Progenitor cell of endocrine pancreas (in vitro differentiated cells): ENCODE measurements at regions not wholly inside any gene's neighbourhood (a gene's known extent, or its start where the extent isn't known, plus 50 kb on each side); places are given as distances from the start of the nearest gene placed in this dataset.

ENCODE experiments used
- DNase-seq: peaks from one replicate; pipeline ENCODE4 v3.0.0; 2021; ENCODE audit warnings: low spot score; ENCODE audit not compliant: unreplicated experiment
- H3K27ac Mint-ChIP-seq: 2 replicates; pipeline ENCODE4 v1.8.0; 2021; ENCODE audit warnings: mild to moderate bottlenecking, moderate library complexity, mixed read lengths
- H3K27me3 Mint-ChIP-seq: 2 replicates; pipeline ENCODE4 v1.8.0; 2021; ENCODE audit warnings: mixed read lengths
- H3K36me3 Mint-ChIP-seq: 2 replicates; pipeline ENCODE4 v1.8.0; 2022; ENCODE audit warnings: mixed read lengths; ENCODE audit not compliant: insufficient read depth
- H3K4me1 Mint-ChIP-seq: 2 replicates; pipeline ENCODE4 v1.8.0; 2021; ENCODE audit warnings: low read depth, mixed read lengths
- H3K4me3 Mint-ChIP-seq: 2 replicates; pipeline ENCODE4 v1.8.0; 2021; ENCODE audit warnings: low read depth, mild to moderate bottlenecking, moderate library complexity, mixed read lengths
- H3K9me3 Mint-ChIP-seq: 2 replicates; pipeline ENCODE4 v1.8.0; 2021; ENCODE audit warnings: low read depth, mixed read lengths
- TF ChIP-seq, protein P1 (sequence below): fragments of 200-600 bp; sonication (generic); IDR thresholded peaks from one replicate; pipeline ENCODE4 v1.5.0; 2021; ENCODE audit warnings: antibody characterized with exemption, mild to moderate bottlenecking; ENCODE audit not compliant: unreplicated experiment

DNA sequence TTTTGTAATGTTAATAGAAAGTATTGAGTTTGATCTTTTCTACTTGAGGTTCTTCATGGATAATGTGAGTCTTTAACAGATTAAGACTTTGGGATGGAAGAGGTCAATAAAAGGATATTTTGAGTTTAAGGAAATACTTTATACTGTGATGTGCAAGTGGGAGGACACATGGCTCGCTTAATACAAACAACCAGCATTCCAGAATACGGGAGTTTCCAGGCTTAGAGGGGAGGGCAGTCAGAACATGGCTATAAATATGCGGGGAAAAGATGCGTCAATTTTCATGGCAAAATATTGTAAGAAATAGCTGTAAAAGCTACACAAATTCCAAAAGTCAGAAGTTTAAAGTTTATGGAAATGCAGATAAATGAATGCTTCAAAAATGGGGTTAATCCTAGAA, 192.3 kb downstream of the AASDH start:
- peaks cover 24% of the 10 kb centered on the region for H3K36me3 Mint-ChIP-seq
- no peaks in the 10 kb centered on the region for H3K27me3 Mint-ChIP-seq
- no peak for DNase-seq
- TF ChIP-seq, protein P1, sequence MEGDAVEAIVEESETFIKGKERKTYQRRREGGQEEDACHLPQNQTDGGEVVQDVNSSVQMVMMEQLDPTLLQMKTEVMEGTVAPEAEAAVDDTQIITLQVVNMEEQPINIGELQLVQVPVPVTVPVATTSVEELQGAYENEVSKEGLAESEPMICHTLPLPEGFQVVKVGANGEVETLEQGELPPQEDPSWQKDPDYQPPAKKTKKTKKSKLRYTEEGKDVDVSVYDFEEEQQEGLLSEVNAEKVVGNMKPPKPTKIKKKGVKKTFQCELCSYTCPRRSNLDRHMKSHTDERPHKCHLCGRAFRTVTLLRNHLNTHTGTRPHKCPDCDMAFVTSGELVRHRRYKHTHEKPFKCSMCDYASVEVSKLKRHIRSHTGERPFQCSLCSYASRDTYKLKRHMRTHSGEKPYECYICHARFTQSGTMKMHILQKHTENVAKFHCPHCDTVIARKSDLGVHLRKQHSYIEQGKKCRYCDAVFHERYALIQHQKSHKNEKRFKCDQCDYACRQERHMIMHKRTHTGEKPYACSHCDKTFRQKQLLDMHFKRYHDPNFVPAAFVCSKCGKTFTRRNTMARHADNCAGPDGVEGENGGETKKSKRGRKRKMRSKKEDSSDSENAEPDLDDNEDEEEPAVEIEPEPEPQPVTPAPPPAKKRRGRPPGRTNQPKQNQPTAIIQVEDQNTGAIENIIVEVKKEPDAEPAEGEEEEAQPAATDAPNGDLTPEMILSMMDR: no peak
- H3K4me3 Mint-ChIP-seq: no peak overlapping the region
- H3K4me1 Mint-ChIP-seq: no peaks in the 10 kb centered on the region
- H3K27ac Mint-ChIP-seq: no peak overlapping the region
- H3K9me3 Mint-ChIP-seq: peaks cover 3% of the 10 kb centered on the region

DNA sequence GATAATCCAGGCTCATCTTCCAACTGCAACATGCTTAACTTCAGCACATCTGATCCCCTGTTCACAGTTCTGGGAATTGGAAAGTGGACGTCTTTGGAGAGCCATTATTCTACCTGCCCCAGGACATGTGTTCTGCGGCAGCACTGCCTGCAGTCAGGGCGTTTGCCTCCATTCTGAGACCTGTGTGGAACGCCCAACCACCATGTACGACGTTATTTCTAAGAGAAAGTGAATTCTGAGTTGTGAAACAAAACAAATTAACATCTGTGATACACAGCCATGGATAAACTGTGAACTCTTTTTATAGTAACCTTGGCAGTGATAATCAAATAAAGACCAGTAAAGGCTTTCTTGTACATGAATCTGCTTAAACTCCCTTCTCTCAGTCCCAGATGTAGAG, 195.8 kb downstream of the AASDH start:
- DNase-seq: no peak
- no peak overlapping the region for H3K27ac Mint-ChIP-seq
- H3K9me3 Mint-ChIP-seq: peaks cover 3% of the 10 kb centered on the region
- no peaks in the 10 kb centered on the region for H3K27me3 Mint-ChIP-seq
- H3K4me1 Mint-ChIP-seq: peaks cover 8% of the 10 kb centered on the region
- TF ChIP-seq, protein P1: no peak
- peaks cover 21% of the 10 kb centered on the region for H3K36me3 Mint-ChIP-seq
- H3K4me3 Mint-ChIP-seq: no peak overlapping the region

DNA sequence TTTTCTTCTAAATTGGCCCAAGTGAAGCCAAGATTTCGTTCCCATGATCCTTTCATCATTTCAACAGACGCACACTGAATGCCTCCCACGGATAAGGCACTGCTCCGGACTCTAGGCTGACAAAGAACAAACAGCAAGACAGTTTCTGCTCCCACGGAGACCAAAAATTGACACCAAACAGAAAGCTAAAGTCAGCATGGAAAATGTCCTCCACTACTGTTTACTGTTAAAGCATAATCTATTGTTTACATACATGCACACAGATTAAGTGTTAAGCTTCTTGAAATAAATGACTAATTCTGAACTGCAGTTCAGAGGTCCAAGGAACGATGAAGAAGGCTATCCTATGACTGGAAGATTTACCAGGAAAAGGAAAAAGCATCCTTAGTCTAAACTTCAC, 199.6 kb downstream of the AASDH start:
- Mint-ChIP-seq H3K9me3 (peaks cover 3% of the 10 kb centered on the region), H3K4me3 (no peak overlapping the region), H3K4me1 (peaks cover 12% of the 10 kb centered on the region), H3K27me3 (no peaks in the 10 kb centered on the region), H3K36me3 (peaks cover 33% of the 10 kb centered on the region), H3K27ac (peak overlapping the region; percentile 85)
- TF ChIP-seq, protein P1: no peak
- no peak for DNase-seq

DNA sequence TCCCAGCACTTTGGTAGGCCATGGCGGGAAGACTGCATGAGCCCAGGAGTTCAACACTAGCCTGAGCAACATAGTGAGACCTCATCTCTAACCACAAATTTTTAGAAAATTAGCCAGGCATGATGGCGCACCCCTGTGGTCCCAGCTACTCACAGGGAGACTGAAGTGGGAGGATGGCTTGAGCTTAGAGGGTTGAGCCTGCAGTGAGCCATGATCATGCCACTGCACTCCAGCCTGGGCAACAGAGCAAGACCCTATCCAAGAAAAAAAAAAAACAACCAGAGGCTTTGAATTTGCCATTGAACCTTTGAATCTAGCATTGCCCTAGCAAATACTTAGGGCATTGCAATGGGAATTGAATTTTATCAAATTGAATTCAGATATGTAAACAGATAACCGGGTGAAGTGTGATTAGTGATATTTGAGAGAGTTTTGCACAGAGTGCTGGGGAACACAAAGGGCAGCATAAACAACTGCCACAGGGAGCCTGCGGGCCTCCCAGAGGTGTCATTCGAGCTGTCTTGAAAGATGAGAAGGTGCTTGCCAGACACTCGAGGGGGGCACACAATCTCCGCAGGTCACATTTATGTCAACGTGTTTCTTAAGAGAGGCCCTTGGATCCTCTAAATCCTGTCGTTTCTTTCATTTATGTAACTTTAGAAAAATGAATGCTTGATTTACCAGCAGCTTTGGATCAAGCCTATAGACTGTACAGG, 200.3 kb downstream of the AASDH start:
- no peak overlapping the region for H3K4me3 Mint-ChIP-seq
- peaks cover 3% of the 10 kb centered on the region for H3K9me3 Mint-ChIP-seq
- DNase-seq: no peak
- peaks cover 12% of the 10 kb centered on the region for H3K4me1 Mint-ChIP-seq
- TF ChIP-seq, protein P1: no peak
- peaks cover 33% of the 10 kb centered on the region for H3K36me3 Mint-ChIP-seq
- H3K27ac Mint-ChIP-seq: no peak overlapping the region
- no peaks in the 10 kb centered on the region for H3K27me3 Mint-ChIP-seq

DNA sequence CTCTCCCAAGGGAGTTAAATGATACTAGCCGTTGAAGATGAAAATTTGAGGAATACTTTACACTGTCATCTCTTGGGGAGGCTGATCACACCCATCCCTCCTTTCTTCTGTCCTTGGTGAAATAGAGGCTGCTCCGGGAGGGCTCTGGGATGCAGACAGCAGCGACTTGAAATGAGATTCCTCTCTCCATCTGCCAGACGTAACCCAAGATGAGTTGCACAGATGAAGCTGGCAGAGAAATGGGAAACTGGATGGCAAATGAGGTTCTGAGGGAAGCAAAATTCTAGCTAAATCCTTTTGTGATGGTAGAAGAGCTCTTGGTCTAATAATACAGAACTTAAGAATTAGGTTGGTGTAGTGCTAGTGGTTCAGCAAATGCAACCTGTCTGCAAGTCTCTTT, 201.4 kb downstream of the AASDH start:
- TF ChIP-seq, protein P1: no peak
- H3K36me3 Mint-ChIP-seq: peaks cover 32% of the 10 kb centered on the region
- H3K4me3 Mint-ChIP-seq: no peak overlapping the region
- no peaks in the 10 kb centered on the region for H3K27me3 Mint-ChIP-seq
- no peaks in the 10 kb centered on the region for H3K9me3 Mint-ChIP-seq
- no peak for DNase-seq
- peaks cover 13% of the 10 kb centered on the region for H3K4me1 Mint-ChIP-seq
- H3K27ac Mint-ChIP-seq: peak overlapping the region; percentile 43
